ENCODE measurements at regions not wholly inside any gene's neighbourhood (a gene's known extent, or its start where the extent isn't known, plus 50 kb on each side); places are given as distances from the start of the nearest gene placed in this dataset.

DNA sequence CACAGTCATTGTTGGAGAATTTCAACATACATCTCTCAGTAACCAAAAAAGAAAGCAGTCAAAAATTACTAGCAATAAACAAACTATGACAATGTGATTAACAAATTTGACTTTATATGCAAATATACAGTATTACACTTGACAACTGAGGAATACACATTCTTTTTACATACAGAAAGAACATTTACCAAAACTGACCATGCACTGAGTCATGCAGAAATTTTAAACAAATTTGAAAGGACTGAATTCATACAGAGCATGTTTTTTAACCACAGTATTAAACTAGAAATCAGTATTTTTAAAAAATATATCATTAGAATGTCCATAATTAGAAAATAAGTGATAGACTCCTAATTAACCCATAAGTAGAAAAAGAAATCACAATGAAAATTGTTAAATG, 420.1 kb downstream of the TBC1D4 start:
- no peaks in the 10 kb centered on the region for H3K36me3 Mint-ChIP-seq
- peaks cover 0 to 1% (median 0%) of the 10 kb centered on the region in 3 donors for H3K27me3 Mint-ChIP-seq (ENCODE audit: low read depth in 3 of 3)
- H3K9ac ChIP-seq (ENCODE audit: insufficient read depth, low read length, poor library complexity, severe bottlenecking) = no peak overlapping the region
- no peak overlapping the region for H2AFZ ChIP-seq (ENCODE audit: insufficient read depth, low read depth, low read length, poor library complexity, severe bottlenecking)
- no peak for DNase-seq
- no peak overlapping the region for H3K4me3 ChIP-seq (replicated peaks in 1 of 3; ENCODE audit: low read depth in 2 of 3, low read length in 3 of 3)
- no peak overlapping the region for H3K4me3 Mint-ChIP-seq
- H4K20me1 ChIP-seq (ENCODE audit: insufficient read depth, low read length) = no peaks in the 10 kb centered on the region
- intact Hi-C loops (cut with micrococcal nuclease) = no loop called here
- no peak overlapping the region for H3K4me2 ChIP-seq (replicated peaks; ENCODE audit: extremely low read depth, low read length, poor library complexity, severe bottlenecking)
- H3K79me2 ChIP-seq (ENCODE audit: insufficient read depth, low read length) = no peaks in the 10 kb centered on the region
- TF ChIP-seq, protein P1, sequence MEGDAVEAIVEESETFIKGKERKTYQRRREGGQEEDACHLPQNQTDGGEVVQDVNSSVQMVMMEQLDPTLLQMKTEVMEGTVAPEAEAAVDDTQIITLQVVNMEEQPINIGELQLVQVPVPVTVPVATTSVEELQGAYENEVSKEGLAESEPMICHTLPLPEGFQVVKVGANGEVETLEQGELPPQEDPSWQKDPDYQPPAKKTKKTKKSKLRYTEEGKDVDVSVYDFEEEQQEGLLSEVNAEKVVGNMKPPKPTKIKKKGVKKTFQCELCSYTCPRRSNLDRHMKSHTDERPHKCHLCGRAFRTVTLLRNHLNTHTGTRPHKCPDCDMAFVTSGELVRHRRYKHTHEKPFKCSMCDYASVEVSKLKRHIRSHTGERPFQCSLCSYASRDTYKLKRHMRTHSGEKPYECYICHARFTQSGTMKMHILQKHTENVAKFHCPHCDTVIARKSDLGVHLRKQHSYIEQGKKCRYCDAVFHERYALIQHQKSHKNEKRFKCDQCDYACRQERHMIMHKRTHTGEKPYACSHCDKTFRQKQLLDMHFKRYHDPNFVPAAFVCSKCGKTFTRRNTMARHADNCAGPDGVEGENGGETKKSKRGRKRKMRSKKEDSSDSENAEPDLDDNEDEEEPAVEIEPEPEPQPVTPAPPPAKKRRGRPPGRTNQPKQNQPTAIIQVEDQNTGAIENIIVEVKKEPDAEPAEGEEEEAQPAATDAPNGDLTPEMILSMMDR (IDR thresholded peaks at IDR 0.05) = no peak
- peaks cover 5 to 6% of the 10 kb centered on the region in 2 donors for H3K9me3 ChIP-seq (replicated peaks in 1 of 2; ENCODE audit: control insufficient read depth in 1 of 2, insufficient read depth in 1 of 2, low read length in 2 of 2)
- H3K27me3 ChIP-seq (ENCODE audit: control insufficient read depth in 2 of 2, insufficient read depth in 2 of 2, low read length in 2 of 2) = no peaks in the 10 kb centered on the region
- peaks cover 1 to 7% (median 5%) of the 10 kb centered on the region in 7 donors for H3K9me3 Mint-ChIP-seq
- no peaks in the 10 kb centered on the region for H3K36me3 ChIP-seq (replicated peaks in 1 of 2; ENCODE audit: control insufficient read depth in 1 of 2, insufficient read depth in 2 of 2, low read length in 2 of 2)
- no peaks in the 10 kb centered on the region for H3K4me1 ChIP-seq (ENCODE audit: control insufficient read depth in 1 of 2, insufficient read depth in 2 of 2, low read length in 2 of 2)
- H3K27ac Mint-ChIP-seq = no peak overlapping the region
- no peaks in the 10 kb centered on the region for H3K4me1 Mint-ChIP-seq
- no peak overlapping the region for H3K27ac ChIP-seq (ENCODE audit: low read depth in 1 of 2, low read length in 2 of 2)

DNA sequence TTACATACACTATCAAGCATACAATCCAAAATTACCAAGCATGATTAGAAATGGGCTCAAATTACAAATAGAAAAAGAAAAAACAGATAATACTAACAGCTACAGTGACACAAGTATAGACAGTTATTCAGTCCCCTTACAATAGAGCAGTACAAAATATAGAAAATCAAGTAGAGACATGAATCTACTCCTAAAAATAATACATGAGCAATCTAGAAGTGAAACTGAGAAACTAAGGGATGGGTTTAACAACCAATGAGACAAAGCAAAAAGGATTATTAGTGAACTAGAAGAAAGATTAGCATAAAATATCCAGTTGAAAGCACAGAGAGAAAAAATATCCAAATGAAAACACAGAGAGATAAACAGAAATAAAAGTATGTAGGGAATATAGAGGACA, 426.7 kb downstream of the TBC1D4 start:
- Histone ChIP-seq H3K27ac (ENCODE audit: low read depth in 1 of 2, low read length in 2 of 2) (no peak overlapping the region), H3K27me3 (ENCODE audit: control insufficient read depth in 2 of 2, insufficient read depth in 2 of 2, low read length in 2 of 2) (no peaks in the 10 kb centered on the region), H3K79me2 (ENCODE audit: insufficient read depth, low read length) (no peaks in the 10 kb centered on the region), H3K4me1 (ENCODE audit: control insufficient read depth in 1 of 2, insufficient read depth in 2 of 2, low read length in 2 of 2) (no peaks in the 10 kb centered on the region), H3K4me2 (replicated peaks; ENCODE audit: extremely low read depth, low read length, poor library complexity, severe bottlenecking) (no peak overlapping the region), H2AFZ (ENCODE audit: insufficient read depth, low read depth, low read length, poor library complexity, severe bottlenecking) (no peak overlapping the region), H3K9ac (ENCODE audit: insufficient read depth, low read length, poor library complexity, severe bottlenecking) (no peak overlapping the region), H3K36me3 (replicated peaks in 1 of 2; ENCODE audit: control insufficient read depth in 1 of 2, insufficient read depth in 2 of 2, low read length in 2 of 2) (no peaks in the 10 kb centered on the region), H4K20me1 (ENCODE audit: insufficient read depth, low read length) (no peaks in the 10 kb centered on the region), H3K9me3 (replicated peaks in 1 of 2; ENCODE audit: control insufficient read depth in 1 of 2, insufficient read depth in 1 of 2, low read length in 2 of 2) (peaks cover 7 to 8% of the 10 kb centered on the region in 2 donors), H3K4me3 (replicated peaks in 1 of 3; ENCODE audit: low read depth in 2 of 3, low read length in 3 of 3) (no peak overlapping the region)
- no peaks in the 10 kb centered on the region for H3K4me1 Mint-ChIP-seq
- intact Hi-C loops (cut with micrococcal nuclease) = no loop called here
- no peaks in the 10 kb centered on the region for H3K36me3 Mint-ChIP-seq
- no peak for DNase-seq
- TF ChIP-seq, protein P1 (IDR thresholded peaks at IDR 0.05) = no peak
- H3K27me3 Mint-ChIP-seq (ENCODE audit: low read depth in 3 of 3) = no peaks in the 10 kb centered on the region
- no peak overlapping the region for H3K4me3 Mint-ChIP-seq
- no peak overlapping the region for H3K27ac Mint-ChIP-seq
- H3K9me3 Mint-ChIP-seq = peaks cover 1 to 11% (median 5%) of the 10 kb centered on the region in 7 donors

All from CD14-positive monocyte (primary cell).